Common myeloid progenitor, CD34-positive (primary cell): ENCODE measurements at regions not wholly inside any gene's neighbourhood (a gene's known extent, or its start where the extent isn't known, plus 50 kb on each side); places are given as distances from the start of the nearest gene placed in this dataset.
"Not testable (repeated sequence)": the region's sequence is repeated elsewhere in the genome, so short reads cannot be mapped to it uniquely, and the experiment has no call there.

Experiments
- CTCF ChIA-PET: fragments of 350-600 bp; sonication (Branson Sonifier 250); formaldehyde crosslinking; loops from one replicate; lab custom pipeline; 2021; ENCODE audit warnings: antibody characterized with exemption; lab: Charles Lee
- POLR2A ChIA-PET: fragments of 350-600 bp; sonication (Branson Sonifier 250); formaldehyde crosslinking; loops from one replicate; lab custom pipeline; 2021; ENCODE audit warnings: antibody characterized with exemption; lab: Charles Lee
- DNase-seq, 3 donors: peaks; one replicate each; pipeline versions ENCODE4 v3.0.0 to v3.0.0-alpha.2; 2013
- H3K27ac ChIP-seq, 2 experiments: 1 replicate in 1 of 2; 2 replicates in 1 of 2; pipeline ENCODE4 v1.7.0; 2013; ENCODE audit warnings: inconsistent platforms in 2 of 2, low read length in 2 of 2, mild to moderate bottlenecking in 2 of 2, low read depth in 1 of 2, moderate library complexity in 1 of 2; ENCODE audit not compliant: severe bottlenecking in 2 of 2, insufficient read depth in 1 of 2, poor library complexity in 1 of 2
- H3K27me3 ChIP-seq, 5 experiments: replicated peaks in 2 of 5; 1 replicate in 3 of 5; 2 replicates in 2 of 5; pipeline versions ENCODE4 v1.6.1 to v1.7.0; 2013; ENCODE audit warnings: low read length in 4 of 5, mild to moderate bottlenecking in 2 of 5, moderate library complexity in 2 of 5, inconsistent platforms in 1 of 5; ENCODE audit not compliant: insufficient read depth in 5 of 5, control insufficient read depth in 4 of 5
- H3K36me3 ChIP-seq, 4 experiments: 1 replicate in 2 of 4; 2 replicates in 2 of 4; pipeline versions ENCODE4 v1.6.1 to v1.7.0; 2013; ENCODE audit warnings: low read length in 3 of 4, control low read depth in 1 of 4, mild to moderate bottlenecking in 1 of 4; ENCODE audit not compliant: control insufficient read depth in 4 of 4, insufficient read depth in 4 of 4
- H3K4me1 ChIP-seq, 4 experiments: 1 replicate in 3 of 4; 2 replicates in 1 of 4; pipeline versions ENCODE4 v1.6.1 to v1.7.1; 2013; ENCODE audit warnings: low read length in 3 of 4, mild to moderate bottlenecking in 3 of 4, control low read depth in 1 of 4, inconsistent platforms in 1 of 4, moderate library complexity in 1 of 4; ENCODE audit not compliant: control insufficient read depth in 4 of 4, insufficient read depth in 4 of 4; ENCODE audit errors: control extremely low read depth in 1 of 4
- H3K4me3 ChIP-seq, 7 experiments: 1 replicate in 4 of 7; 2 replicates in 3 of 7; pipeline versions ENCODE4 v1.5.1 to v1.7.0; 2013; ENCODE audit warnings: mild to moderate bottlenecking in 7 of 7, low read length in 6 of 7, moderate library complexity in 6 of 7, inconsistent platforms in 2 of 7, low read depth in 2 of 7, control low read depth in 1 of 7; ENCODE audit not compliant: insufficient read depth in 4 of 7, control insufficient read depth in 1 of 7; ENCODE audit errors: extremely low read depth in 1 of 7
- H3K9me3 ChIP-seq, 5 experiments: 1 replicate in 4 of 5; 2 replicates in 1 of 5; pipeline versions ENCODE4 v1.6.1 to v1.7.1; 2013; ENCODE audit warnings: low read length in 4 of 5, mild to moderate bottlenecking in 2 of 5, inconsistent platforms in 1 of 5, low read depth in 1 of 5, moderate library complexity in 1 of 5; ENCODE audit not compliant: control insufficient read depth in 4 of 5, insufficient read depth in 2 of 5; ENCODE audit errors: control extremely low read depth in 1 of 5
- WGBS: methylation state at CpG from one replicate; pipeline ENCODE4 v1.1.5; 2013; ENCODE audit not compliant: insufficient coverage; 5-methylcytosine and 5-hydroxymethylcytosine counted together

DNA sequence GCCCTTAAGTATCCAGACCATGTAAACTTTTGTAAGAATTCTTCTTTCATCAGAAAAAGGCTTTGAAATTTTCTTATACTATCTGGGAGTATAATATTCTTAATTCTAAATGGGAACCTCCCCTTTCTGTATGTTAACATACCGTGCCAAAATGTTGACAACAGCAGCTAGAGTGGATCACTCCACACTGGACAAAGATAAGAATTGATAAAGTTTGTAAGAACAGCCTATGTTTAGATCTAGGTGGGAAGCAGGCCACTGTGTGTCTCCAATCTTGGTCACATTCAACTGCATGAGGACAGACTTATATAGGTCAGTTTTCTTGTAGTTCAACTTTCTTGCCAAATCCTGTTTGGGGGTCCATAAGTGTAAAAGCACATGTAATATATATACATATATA is 235.7 kb downstream of the RPIA start:
- CTCF ChIA-PET: interaction anchor here (1.0 kb wide), 1 partner anchor 47 kb away, joined by 3 read pairs; no protein-coding TSS in a partner anchor
- no CpG with 5 or more reads among the region's 1 CpG for WGBS
- no peak overlapping the region for H3K4me3 ChIP-seq
- H3K36me3 ChIP-seq: no peaks in the 10 kb centered on the region
- no peak for DNase-seq
- no peak overlapping the region for H3K27ac ChIP-seq
- no peaks in the 10 kb centered on the region for H3K9me3 ChIP-seq
- H3K4me1 ChIP-seq: no peaks in the 10 kb centered on the region
- POLR2A ChIA-PET: no interaction called here
- H3K27me3 ChIP-seq: no peaks in the 10 kb centered on the region

DNA sequence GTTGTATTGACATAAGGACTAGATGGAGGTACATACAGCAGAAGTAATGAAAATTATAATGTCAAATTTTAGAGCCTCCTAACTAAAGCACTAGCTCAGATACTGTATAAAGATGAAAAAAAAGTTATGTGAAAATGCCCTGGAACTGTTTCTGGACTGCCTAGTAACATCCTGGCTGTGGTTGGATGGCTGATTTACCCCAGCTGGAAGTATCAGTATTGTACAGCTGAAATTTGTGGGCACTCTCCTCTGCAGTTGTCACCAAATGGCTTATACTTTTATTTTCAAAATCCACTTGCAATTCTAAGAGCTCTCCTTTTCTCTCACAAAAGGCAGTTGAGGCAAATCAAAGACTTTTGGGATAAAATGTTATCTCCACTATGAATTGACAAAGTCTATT is 239.2 kb downstream of the RPIA start:
- no peak overlapping the region for H3K27ac ChIP-seq
- H3K4me1 ChIP-seq: no peaks in the 10 kb centered on the region
- no peaks in the 10 kb centered on the region for H3K36me3 ChIP-seq
- ChIA-PET CTCF (interaction anchor here (0.8 to 1.2 kb wide), 4 partner anchors 16 to 50 kb away, joined by 3 read pairs; no protein-coding TSS in a partner anchor), POLR2A (no interaction called here)
- H3K9me3 ChIP-seq: no peaks in the 10 kb centered on the region
- H3K27me3 ChIP-seq: no peaks in the 10 kb centered on the region
- no peak overlapping the region for H3K4me3 ChIP-seq
- no peak for DNase-seq

DNA sequence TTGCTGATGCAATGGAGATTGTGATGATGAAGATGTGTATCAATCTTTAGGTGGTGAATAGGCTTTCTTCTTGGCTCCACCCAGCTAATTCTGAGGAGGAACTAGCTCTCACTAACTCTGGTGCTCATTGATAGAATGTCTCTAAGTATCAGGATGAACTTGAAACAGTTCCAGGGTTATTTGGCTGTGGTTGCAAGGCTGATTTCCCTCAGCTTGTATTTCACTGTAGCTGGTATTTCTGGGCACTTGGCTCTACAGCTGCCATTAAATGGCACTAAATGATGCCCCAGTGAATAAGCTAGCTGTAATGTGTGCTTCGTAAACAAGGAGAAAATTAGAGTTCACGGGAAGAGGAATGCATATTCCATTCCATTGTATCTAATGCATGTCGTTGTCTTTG is 241.2 kb downstream of the RPIA start:
- WGBS: 89% methylated on average over 2 of the region's 3 CpGs
- H3K27me3 ChIP-seq: no peaks in the 10 kb centered on the region
- no peaks in the 10 kb centered on the region for H3K36me3 ChIP-seq
- no peak overlapping the region for H3K27ac ChIP-seq
- H3K4me3 ChIP-seq: no peak overlapping the region
- no peaks in the 10 kb centered on the region for H3K9me3 ChIP-seq
- DNase-seq: no peak
- ChIA-PET POLR2A (no interaction called here), CTCF (interaction anchor here (0.9 to 1.5 kb wide), 4 partner anchors 29 to 193 kb away, joined by 3 to 5 read pairs (median 4); no protein-coding TSS in a partner anchor)
- no peaks in the 10 kb centered on the region for H3K4me1 ChIP-seq

DNA sequence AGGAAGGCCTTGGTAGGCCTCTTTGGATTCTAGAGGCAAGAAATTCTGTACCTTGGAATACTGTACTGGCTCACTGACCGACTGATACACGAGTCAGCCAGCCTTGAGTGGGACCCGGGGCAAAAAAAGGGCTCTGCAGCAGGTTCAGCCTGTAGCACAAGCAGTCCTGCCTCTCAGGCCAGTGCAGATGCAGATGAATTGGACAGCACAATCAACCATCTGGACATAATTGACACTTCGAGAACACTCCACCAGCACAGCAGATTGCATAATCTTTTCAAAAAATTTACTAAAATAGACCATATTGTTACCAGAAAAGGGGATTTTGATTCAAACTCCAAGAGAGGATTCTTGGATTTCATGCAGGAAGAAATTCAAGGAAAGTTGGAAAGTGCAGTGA is 241.6 kb downstream of the RPIA start:
- no peaks in the 10 kb centered on the region for H3K36me3 ChIP-seq
- ChIA-PET CTCF (interaction anchor here (0.6 to 1.5 kb wide), 8 partner anchors 12 to 193 kb away, joined by 3 to 5 read pairs (median 3); no protein-coding TSS in a partner anchor), POLR2A (no interaction called here)
- WGBS: 100% methylated on average over 3 of the region's 4 CpGs
- H3K27me3 ChIP-seq: no peaks in the 10 kb centered on the region
- H3K4me3 ChIP-seq: no peak overlapping the region
- no peak overlapping the region for H3K27ac ChIP-seq
- H3K4me1 ChIP-seq: no peaks in the 10 kb centered on the region
- no peak for DNase-seq
- H3K9me3 ChIP-seq: no peaks in the 10 kb centered on the region

DNA sequence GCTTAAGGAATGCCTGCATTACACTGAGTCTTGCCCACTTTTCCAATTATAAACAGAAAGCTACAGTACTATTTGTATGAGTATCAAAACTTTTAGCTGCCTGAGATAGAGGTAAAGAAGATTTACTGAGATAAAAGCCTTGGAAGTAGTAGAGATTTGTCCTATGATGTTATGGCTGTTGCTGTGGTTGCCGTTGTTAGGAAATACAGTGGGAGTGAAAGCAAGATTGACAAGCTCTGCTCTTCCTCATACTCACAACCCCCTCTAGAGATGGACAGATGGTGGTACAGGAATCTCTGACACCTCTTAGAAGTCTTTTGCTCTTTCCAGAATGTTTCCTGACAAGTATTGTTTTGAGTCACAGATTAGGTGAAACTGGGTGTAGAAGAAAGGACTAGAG is 242.5 kb downstream of the RPIA start:
- no peak overlapping the region for H3K27ac ChIP-seq
- WGBS: no CpG with 5 or more reads among the region's 1 CpG
- no peak overlapping the region for H3K4me3 ChIP-seq
- no peaks in the 10 kb centered on the region for H3K27me3 ChIP-seq
- no peaks in the 10 kb centered on the region for H3K36me3 ChIP-seq
- CTCF ChIA-PET: interaction anchor here (0.6 to 2.1 kb wide), 11 partner anchors 9 to 194 kb away, joined by 3 to 6 read pairs (median 3); no protein-coding TSS in a partner anchor
- no peaks in the 10 kb centered on the region for H3K9me3 ChIP-seq
- POLR2A ChIA-PET: no interaction called here
- no peaks in the 10 kb centered on the region for H3K4me1 ChIP-seq
- DNase-seq: peak; percentile 40 to 82 (median 73)

DNA sequence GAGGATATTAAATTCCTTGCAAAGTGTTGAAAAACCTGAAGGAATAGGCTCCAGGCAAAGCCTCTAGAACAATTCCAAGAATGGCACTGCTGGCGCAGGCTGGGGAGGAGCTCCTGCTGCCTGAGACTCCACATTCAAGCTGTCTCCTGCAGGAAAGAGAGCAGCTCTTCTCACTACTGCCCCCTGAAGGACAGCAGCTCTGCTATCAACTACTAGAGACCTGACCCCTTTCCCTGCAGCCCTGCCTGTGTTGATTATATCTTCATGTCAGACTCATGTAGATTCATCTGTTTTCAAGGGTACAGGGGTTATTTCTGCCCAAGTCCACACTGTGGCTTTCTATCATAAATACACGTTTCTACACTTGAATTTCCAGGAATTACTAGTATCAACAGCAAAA is 249.7 kb downstream of the RPIA start:
- H3K27me3 ChIP-seq, H3K9me3 ChIP-seq, POLR2A ChIA-PET, H3K36me3 ChIP-seq, H3K4me1 ChIP-seq, H3K27ac ChIP-seq, H3K4me3 ChIP-seq: not testable (repeated sequence)
- WGBS: 78% methylated on average over 1 of the region's 2 CpGs
- peak; percentile 25 to 53 (median 41) for DNase-seq
- CTCF ChIA-PET: interaction anchor here (1.0 to 5.1 kb wide), 6 partner anchors 11 to 49 kb away, joined by 3 to 45 read pairs (median 4); no protein-coding TSS in a partner anchor

DNA sequence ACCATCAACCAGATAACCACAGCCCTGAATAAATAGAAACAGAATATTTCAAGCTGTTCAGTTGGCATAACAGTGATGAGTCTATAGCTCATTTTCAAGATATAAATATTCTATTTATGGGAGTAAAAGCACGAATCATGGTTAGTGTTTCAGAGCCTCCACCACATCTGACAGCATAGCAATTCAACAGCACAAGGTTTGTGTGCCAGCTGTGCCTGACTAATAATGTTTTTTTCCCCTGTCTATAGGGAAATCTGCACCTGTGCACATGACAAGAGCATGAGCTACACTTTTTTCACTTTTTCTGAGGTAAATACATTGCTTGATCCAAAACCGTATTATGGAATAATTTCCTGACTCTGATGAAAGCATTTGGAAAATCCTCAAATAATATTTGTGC is 251.3 kb downstream of the RPIA start:
- no peak overlapping the region for H3K4me3 ChIP-seq
- no peak for DNase-seq
- WGBS: no CpG with 5 or more reads among the region's 2 CpGs
- no peaks in the 10 kb centered on the region for H3K36me3 ChIP-seq
- H3K27ac ChIP-seq: no peak overlapping the region
- H3K9me3 ChIP-seq: no peaks in the 10 kb centered on the region
- ChIA-PET POLR2A (no interaction called here), CTCF (interaction anchor here (1.3 to 5.1 kb wide), 4 partner anchors 8 to 33 kb away, joined by 3 to 45 read pairs (median 6); no protein-coding TSS in a partner anchor)
- no peaks in the 10 kb centered on the region for H3K27me3 ChIP-seq
- H3K4me1 ChIP-seq: no peaks in the 10 kb centered on the region
